Ascending aorta (tissue), 2 donors: ENCODE measurements at regions not wholly inside any gene's neighbourhood (a gene's known extent, or its start where the extent isn't known, plus 50 kb on each side); places are given as distances from the start of the nearest gene placed in this dataset.

Source experiments
- DNase-seq, 2 donors: peaks; one replicate each; pipeline ENCODE4 v3.0.0-alpha.2; 2019; ENCODE audit warnings: low spot score in 2 of 2
- H3K27ac ChIP-seq, 2 donors: fragments of 200-600 bp; sonication (generic); one replicate each; pipeline ENCODE4 v1.5.1; 2016 to 2017; ENCODE audit warnings: mild to moderate bottlenecking in 1 of 2
- H3K27me3 ChIP-seq: fragments of 200-600 bp; sonication (generic); one replicate; pipeline ENCODE4 v1.5.1; 2017
- H3K36me3 ChIP-seq, 2 donors: fragments of 200-600 bp; sonication (generic); one replicate each; pipeline ENCODE4 v1.5.1; 2016
- H3K4me1 ChIP-seq, 2 donors: fragments of 200-600 bp; sonication (generic); one replicate each; pipeline ENCODE4 v1.5.1; 2016 to 2017; ENCODE audit warnings: mild to moderate bottlenecking in 1 of 2
- H3K4me3 ChIP-seq, 2 donors: fragments of 200-600 bp; sonication (generic); one replicate each; pipeline ENCODE4 v1.5.1; 2016 to 2017; ENCODE audit warnings: mild to moderate bottlenecking in 1 of 2
- H3K9me3 ChIP-seq, 2 donors: fragments of 200-600 bp; sonication (generic); one replicate each; pipeline ENCODE4 v1.5.1; 2016
- CTCF ChIP-seq, 3 experiments: fragments of 200-600 bp in 2 of 3; fragments of 450-650 bp in 1 of 3; sonication (generic) in 2 of 3; IDR thresholded peaks; one replicate each; pipeline ENCODE4 v1.5.1; 2016 to 2019; ENCODE audit warnings: antibody characterized with exemption in 3 of 3, mild to moderate bottlenecking in 1 of 3, moderate library complexity in 1 of 3
- intact Hi-C: fragments of 100-400 bp; cut with DNase I; formaldehyde crosslinking; loops from one replicate; pipeline ENCODE4 v1.15.1; 2023

GRCh38 chr13:109425821-109426689 lies 360.3 kb downstream of the IRS2 start:
- TF ChIP-seq CTCF (IDR thresholded peaks at IDR 0.05): no peak
- intact Hi-C loops: no loop called here
- Histone ChIP-seq H3K4me3 (no peak overlapping the region), H3K4me1 (no peaks in the 10 kb centered on the region), H3K27me3 (no peaks in the 10 kb centered on the region), H3K27ac (no peak overlapping the region), H3K36me3 (no peaks in the 10 kb centered on the region), H3K9me3 (no peaks in the 10 kb centered on the region)
- DNase-seq: no peak

- no peak for TF ChIP-seq CTCF (IDR thresholded peaks at IDR 0.05)
- no peaks in the 10 kb centered on the region for H3K9me3 ChIP-seq
- H3K4me1 ChIP-seq: no peaks in the 10 kb centered on the region
- no peak overlapping the region for H3K27ac ChIP-seq
- H3K27me3 ChIP-seq: no peaks in the 10 kb centered on the region
- no peaks in the 10 kb centered on the region for H3K36me3 ChIP-seq
- no peak for DNase-seq
- no peak overlapping the region for H3K4me3 ChIP-seq
- intact Hi-C loops: no loop called here
These were observed 364.2 kb downstream of the IRS2 start for GRCh38 chr13:109422161-109422560.

GRCh38 chr13:109419896-109420295 lies 366.5 kb downstream of the IRS2 start:
- intact Hi-C loops: no loop called here
- DNase-seq: no peak
- Histone ChIP-seq H3K9me3 (no peaks in the 10 kb centered on the region), H3K4me1 (no peaks in the 10 kb centered on the region), H3K27ac (no peak overlapping the region), H3K27me3 (no peaks in the 10 kb centered on the region), H3K36me3 (no peaks in the 10 kb centered on the region), H3K4me3 (no peak overlapping the region)
- TF ChIP-seq CTCF (IDR thresholded peaks at IDR 0.05): no peak

GRCh38 chr13:109418111-109418510 lies 368.3 kb downstream of the IRS2 start:
- no peak for TF ChIP-seq CTCF (IDR thresholded peaks at IDR 0.05)

GRCh38 chr13:109416001-109416400 lies 370.4 kb downstream of the IRS2 start:
- no peak overlapping the region for H3K4me3 ChIP-seq
- H3K27ac ChIP-seq: no peak overlapping the region
- H3K27me3 ChIP-seq: no peaks in the 10 kb centered on the region
- H3K4me1 ChIP-seq: peaks cover 3 to 4% of the 10 kb centered on the region in 2 donors
- no peak for TF ChIP-seq CTCF (IDR thresholded peaks at IDR 0.05)
- intact Hi-C loops: no loop called here
- no peaks in the 10 kb centered on the region for H3K9me3 ChIP-seq
- no peaks in the 10 kb centered on the region for H3K36me3 ChIP-seq
- no peak for DNase-seq

More at GRCh38 chr13:109418111-109418510, 368.3 kb downstream of the IRS2 start:
- no peaks in the 10 kb centered on the region for H3K27me3 ChIP-seq
- no peaks in the 10 kb centered on the region for H3K4me1 ChIP-seq
- DNase-seq: no peak
- no peak overlapping the region for H3K27ac ChIP-seq
- no peaks in the 10 kb centered on the region for H3K36me3 ChIP-seq
- H3K9me3 ChIP-seq: no peaks in the 10 kb centered on the region
- intact Hi-C loops: no loop called here
- H3K4me3 ChIP-seq: no peak overlapping the region
